ENCODE measurements at regions not wholly inside any gene's neighbourhood (a gene's known extent, or its start where the extent isn't known, plus 50 kb on each side); places are given as distances from the start of the nearest gene placed in this dataset.
A peak's percentile ranks its signal among the peaks of the same experiment; 100 is the strongest.

- no peak for DNase-seq
Observed at GRCh38 chr9:69955536-69956355, 87.9 kb upstream of the MAMDC2 start.

DNA sequence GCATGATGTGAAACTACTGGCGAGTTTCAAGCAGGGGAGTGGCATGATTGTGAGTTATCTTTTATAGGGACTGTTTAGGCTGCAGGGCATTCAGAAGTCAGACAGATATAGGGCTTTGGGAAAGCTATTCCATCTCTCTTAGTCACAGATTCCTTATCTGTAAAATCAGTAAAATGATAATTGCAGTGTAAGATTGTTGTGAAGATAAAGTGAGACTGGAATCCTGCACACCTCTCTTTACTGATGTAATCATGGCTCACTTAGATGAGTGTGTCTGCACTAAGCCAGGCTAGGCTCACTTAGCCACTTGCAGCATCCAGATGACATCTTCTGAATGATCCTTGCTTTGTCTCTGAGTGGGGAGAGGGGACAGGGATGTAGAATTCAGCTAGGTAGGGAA is 81.8 kb upstream of the MAMDC2 start:
- DNase-seq, result no peak

GRCh38 chr9:69963803-69964202 is 79.8 kb upstream of the MAMDC2 start:
- no peak for DNase-seq

DNA sequence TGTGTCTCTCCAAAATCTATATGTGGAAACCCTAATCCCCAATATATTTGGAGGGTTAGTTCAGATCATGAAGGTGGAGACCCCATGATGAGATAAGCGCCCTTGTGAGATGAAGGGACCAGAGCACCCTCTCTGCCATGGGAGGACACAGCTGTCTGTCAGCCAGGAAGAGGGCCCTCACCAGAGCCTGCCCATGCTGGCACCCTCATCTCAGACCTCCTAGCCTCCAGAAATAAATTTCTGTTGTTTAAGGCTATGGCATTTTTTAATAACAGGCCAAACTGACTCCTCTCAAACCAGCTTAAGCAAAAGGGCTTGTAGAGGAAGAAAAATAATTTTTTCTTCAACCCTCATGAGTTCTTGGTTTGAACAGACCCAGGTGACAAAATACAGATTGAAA is 79.2 kb upstream of the MAMDC2 start:
- DNase-seq, result no peak

DNA sequence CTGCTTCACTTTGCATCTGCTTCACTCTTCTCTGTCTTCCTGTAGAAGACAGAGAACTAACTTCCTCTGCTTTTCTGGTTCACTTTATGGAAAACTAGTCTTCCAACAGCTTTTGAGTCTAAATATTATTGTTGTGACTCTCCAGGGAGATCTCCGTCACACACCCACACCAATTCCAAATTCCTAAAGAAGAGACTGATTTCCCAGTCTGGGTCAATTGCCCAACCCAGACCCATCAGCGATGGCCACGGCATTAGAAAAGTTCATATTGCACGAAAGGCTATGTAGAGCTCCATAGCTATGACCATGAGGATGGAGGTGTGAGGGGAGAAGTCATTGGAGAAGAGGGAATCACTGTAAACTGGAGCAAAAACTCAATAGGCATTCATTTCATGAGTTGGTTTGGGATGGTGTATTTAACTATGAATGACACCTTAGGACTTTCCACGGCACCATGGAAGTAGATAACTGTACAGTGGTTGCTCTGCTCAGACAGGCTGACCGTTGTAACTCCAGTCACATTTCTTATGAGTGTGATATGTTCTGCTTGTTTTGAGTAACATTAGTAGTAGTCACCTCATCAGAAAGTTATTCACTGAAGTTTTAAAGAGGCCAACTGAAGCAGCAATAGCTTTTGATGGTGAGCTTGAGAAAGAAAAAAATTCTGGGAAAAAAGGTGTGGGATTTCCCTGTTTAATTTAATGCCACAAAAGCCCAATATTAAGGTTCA is 78.1 kb upstream of the MAMDC2 start:
- DNase-seq, result no peak

- DNase-seq, result no peak
Observed at GRCh38 chr9:69967344-69967743, 76.3 kb upstream of the MAMDC2 start.

DNA sequence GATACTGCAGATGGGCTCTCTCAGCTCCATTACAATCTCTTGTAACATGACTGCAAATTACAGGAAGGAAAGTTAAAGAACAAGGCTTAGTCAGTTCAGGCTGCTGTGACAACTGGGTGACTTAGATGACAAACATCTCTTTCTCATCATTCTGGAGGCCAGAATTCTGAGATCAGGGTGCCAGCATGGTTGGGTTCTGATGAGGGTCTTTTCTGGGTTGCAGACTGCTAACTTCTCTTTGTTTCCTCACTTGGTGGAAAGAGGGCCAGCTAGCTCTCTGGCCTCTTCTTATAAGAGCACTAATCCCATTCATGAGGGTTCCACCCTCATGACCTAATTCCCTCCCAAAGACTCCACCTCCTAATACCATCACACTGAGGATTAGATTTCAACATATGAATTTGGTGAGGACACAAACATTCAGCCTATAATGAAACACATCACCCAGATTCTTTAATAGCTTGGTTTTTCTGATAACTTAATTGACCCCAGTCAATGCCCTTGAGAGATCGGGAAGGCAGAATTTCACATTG is 73.6 kb upstream of the MAMDC2 start:
- no peak for DNase-seq

- peak; percentile 38 for DNase-seq
Observed at GRCh38 chr9:69971643-69972449, 71.8 kb upstream of the MAMDC2 start.

DNA sequence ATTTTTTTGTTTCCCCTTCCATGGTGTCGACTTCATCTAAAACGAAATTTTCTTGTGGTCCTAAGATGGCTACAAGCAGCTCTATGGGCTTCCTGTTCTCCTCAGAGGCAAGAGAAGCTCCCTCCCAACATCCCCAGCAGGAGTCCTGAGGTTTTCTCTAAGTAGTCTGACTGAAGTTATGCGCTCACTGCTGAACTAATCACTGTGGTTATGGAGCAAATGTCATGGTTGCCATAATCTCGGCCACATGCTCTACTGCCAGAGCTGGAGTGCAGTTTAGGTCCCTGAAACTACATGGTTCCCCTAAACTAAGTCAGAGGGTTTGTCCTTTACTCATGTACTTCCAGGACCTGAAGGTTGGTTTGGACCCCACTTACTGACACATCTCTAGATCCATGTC is 68.0 kb upstream of the MAMDC2 start:
- no peak for DNase-seq

DNA sequence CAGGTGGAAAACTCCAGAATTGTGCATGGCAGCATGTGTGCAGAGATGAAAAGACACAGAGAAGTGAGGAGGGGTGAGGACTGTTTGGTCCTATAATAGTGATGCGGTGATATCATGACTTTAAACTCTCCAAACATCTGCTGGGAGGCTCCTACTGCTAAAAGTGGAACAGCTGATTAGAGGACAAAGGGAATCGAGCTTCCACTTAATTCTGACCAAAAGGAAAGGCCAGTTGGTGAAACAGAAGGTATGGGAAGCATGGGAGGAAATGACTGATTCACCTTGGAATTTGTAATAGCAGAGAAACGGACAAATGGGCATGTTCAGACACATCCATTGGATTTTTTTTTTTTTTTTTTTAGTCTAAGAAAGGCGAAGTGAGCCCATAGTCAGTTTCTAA is 67.5 kb upstream of the MAMDC2 start:
- DNase-seq, result no peak

DNA sequence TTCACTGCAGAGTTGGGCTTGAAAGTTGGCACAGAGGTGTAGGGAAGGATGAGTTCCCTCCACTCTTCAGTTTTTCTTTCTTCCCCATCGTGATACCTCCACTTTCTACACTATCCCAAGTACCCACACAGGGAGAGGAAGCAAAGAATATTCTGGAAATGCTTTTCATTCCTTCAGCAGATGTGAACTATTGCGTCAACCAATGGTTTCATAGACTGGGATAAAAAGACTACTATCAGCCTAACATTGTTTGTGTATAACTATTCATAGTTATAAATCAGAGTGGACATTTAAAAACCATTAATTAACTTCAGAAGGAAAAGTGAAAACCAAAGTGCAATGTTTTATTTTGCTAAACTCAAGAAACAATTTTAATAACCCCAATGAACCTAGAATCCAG is 63.6 kb upstream of the MAMDC2 start:
- no peak for DNase-seq

DNA sequence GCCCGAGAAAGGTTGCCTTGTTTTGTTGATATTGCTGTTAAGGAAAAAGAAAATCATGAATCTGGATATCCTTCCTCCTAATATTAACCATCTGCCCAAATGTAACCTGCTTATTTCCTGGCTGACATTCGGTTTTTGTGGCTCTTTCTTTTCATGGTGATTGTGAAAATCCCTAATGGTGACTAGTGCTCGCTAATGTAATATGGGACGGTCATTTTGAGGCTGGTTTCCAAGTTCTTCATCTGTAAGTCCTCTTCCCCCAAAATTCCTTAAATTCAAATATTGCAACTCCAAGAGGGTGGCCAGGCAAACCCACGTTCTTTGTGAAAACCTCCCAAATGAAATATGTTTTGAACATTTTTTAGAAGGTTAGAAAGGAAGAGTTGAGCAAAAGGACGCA is 63.1 kb upstream of the MAMDC2 start:
- DNase-seq, result no peak

DNA sequence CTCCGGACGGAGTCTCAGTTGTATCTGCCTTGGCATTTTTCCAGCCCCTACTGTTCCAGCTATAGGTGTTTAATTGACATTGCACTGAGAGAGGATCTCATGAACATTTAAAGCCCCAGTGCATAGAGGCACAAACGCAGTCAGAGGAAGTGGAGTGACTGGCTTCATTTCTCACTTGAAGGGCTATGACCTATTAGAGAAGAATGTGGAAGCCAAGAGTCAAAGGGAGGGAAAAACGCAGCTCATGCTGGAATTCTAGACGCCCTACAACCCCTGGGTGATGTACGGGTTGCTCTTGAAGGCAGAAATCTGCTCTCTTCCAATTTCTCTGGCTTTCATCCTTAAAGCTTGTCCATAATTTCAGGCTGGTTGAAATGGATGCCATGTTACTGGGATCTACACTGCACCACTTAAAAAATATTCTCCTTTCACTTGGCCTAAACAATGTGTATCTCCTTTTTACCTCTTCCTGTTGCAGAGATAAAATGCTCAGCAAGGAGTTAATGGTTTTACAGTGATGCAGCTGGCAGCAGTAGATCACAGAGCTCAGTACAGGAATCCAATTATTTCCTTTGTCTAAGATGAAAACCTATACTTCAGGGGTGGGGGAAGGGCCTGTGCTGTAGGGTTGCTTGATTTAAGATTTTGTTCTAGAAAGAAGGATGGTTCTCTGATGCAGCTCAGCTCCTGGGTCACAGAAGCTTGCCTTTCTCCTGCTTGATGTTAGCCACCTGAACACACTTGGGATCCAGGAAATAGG is 61.8 kb upstream of the MAMDC2 start:
- no peak for DNase-seq

- DNase-seq, result no peak
Observed at GRCh38 chr9:69984831-69985230, 58.8 kb upstream of the MAMDC2 start.

GRCh38 chr9:69985971-69986370 is 57.7 kb upstream of the MAMDC2 start:
- no peak for DNase-seq

- DNase-seq, result no peak
Observed at GRCh38 chr9:69986970-69987369, 56.7 kb upstream of the MAMDC2 start.

DNA sequence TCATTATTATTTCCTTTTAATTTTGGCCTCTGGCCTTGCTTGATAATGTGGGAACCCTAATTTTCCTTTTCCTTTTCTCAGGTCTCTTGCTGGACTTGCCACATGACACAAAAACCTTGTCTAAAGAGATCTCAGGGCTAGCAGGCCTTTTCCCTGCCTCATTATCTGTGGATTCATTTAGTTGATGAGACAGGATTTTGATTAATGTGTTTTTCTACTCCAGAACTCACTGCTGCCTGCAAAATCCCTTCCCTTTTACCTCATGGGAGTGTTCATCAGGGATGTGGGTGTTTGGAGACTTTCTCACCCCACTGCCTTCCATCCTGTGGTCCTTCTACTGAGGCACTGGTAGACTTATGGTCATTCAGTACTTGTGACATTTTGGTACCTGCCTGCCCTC is 56.2 kb upstream of the MAMDC2 start:
- no peak for DNase-seq

GRCh38 chr9:69993110-69993509 is 50.5 kb upstream of the MAMDC2 start:
- no peak for DNase-seq

Measured in CD4-positive, alpha-beta T cell treated with Interleukin-10 for 1 hour (primary cell).